ENCODE measurements at regions not wholly inside any gene's neighbourhood (a gene's known extent, or its start where the extent isn't known, plus 50 kb on each side); places are given as distances from the start of the nearest gene placed in this dataset.

DNA sequence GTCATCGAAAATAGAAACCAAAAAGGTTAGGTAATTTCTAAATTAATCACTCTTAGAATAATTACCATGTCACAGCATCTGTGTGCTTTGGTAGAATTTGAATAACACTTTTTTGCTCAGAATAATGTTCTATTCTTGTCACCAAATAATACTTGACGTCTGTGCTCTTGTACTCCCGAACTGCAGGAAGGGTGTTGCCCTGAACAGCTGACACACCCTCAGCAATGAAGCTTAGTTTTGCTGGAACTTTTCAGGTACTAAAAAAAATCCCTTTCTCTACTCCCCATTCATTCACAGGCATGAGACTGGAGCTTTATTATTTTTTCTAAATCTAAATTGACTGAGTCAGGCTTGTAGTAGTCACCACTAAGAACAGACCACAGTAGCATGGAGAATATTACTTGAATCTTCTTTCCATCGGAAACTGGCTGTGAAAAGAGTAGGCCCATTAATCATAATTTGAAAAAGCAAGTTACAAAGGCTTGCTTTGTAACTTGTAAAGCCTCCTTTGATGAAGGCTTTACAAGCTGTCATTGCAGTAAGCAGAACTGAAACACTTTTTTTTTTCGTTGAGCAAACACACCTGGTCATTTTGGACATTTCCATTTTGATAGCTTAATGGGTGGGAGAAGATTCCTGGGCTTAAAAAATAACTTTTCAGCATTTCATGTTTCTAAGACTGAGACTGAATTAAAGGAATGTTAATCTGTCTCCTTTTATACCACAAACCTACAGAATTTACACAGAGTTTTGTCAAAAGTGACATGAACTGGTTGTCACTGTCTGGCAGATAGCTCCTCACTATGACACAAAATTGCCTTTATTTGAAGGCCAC, 70.3 kb upstream of the PELI1 start:
- TF ChIP-seq, protein P1, sequence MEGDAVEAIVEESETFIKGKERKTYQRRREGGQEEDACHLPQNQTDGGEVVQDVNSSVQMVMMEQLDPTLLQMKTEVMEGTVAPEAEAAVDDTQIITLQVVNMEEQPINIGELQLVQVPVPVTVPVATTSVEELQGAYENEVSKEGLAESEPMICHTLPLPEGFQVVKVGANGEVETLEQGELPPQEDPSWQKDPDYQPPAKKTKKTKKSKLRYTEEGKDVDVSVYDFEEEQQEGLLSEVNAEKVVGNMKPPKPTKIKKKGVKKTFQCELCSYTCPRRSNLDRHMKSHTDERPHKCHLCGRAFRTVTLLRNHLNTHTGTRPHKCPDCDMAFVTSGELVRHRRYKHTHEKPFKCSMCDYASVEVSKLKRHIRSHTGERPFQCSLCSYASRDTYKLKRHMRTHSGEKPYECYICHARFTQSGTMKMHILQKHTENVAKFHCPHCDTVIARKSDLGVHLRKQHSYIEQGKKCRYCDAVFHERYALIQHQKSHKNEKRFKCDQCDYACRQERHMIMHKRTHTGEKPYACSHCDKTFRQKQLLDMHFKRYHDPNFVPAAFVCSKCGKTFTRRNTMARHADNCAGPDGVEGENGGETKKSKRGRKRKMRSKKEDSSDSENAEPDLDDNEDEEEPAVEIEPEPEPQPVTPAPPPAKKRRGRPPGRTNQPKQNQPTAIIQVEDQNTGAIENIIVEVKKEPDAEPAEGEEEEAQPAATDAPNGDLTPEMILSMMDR (conservative IDR thresholded peaks at IDR 0.05 in 1 of 2, IDR thresholded peaks at IDR 0.05 in 1 of 2; ENCODE audit: low read depth in 1 of 2, low read length in 2 of 2) = no peak
- no peak for TF ChIP-seq EZH2 (IDR thresholded peaks at IDR 0.05; ENCODE audit: low read length, missing control alignments)

Measured in fibroblast of lung (primary cell).